Iris pigment epithelial cell (primary cell): ENCODE measurements at regions not wholly inside any gene's neighbourhood (a gene's known extent, or its start where the extent isn't known, plus 50 kb on each side); places are given as distances from the start of the nearest gene placed in this dataset.
"Not testable (repeated sequence)": the region's sequence is repeated elsewhere in the genome, so short reads cannot be mapped to it uniquely, and the experiment has no call there.

Source experiments
- DNase-seq: peaks from one replicate; pipeline ENCODE4 v3.0.0-alpha.2; 2011; ENCODE audit warnings: low read depth

- DNase-seq: no peak
Observed at GRCh38 chr2:7634409-7634808, 717.2 kb downstream of the RNF144A start.

DNA sequence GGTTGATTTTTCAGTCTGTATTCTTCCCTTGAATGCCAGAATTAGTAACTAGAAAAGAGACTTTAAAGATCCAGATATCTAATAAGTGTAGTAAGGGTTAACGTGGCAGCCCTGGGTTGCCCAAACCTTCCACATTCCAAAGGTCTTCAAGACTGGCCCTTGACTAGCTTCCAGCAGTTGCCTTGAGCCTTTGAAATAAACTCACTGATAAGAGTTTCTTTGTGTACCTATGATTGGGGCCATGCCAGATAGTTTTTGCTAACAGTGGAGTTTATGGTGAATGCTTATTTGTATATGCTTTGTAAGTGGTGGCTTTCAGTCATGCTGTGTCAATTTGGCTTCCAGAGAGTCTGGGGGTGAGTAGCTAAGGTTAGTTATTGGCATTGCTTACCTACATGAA is 722.3 kb downstream of the RNF144A start:
- no peak for DNase-seq

DNA sequence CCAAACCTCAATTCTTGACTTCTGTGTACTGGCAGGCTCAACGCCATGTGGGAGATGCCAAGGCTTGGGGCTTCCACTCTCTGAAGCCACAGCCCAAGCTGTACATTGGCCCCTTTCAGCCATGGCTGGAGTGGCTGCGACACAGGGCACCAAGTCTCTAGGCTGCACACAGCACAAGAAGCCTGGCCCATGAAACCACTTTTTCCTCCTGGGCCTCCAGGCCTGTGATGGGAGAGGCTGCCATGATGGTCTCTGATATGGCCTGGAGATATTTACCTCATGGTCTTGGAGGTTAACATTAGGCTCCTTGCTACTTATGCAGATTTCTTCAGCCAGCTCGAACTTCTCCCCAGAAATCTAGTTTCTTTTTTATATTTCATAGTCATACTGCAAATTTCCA is 724.1 kb downstream of the RNF144A start:
- not testable (repeated sequence) for DNase-seq

DNA sequence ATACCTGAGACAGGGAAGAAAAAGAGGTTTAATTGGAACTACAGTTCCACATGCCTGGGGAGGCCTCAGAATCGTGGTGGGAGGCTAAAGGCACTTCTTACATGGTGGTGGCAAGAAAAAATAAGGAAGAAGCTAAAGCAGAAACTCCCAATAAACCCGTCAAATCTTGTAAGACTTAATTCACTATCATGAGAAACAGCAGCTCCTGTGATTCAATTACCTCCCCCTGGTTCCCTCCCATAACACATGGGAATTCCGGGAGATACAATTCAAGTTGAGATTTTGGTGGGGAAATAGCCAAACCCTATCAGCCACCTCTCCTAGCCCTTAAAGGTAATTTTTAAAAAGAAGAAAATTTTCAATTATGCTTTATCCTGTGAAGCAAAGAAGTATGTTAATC is 728.8 kb downstream of the RNF144A start:
- DNase-seq: no peak

GRCh38 chr2:7646661-7647060 is 729.4 kb downstream of the RNF144A start:
- DNase-seq: no peak

DNA sequence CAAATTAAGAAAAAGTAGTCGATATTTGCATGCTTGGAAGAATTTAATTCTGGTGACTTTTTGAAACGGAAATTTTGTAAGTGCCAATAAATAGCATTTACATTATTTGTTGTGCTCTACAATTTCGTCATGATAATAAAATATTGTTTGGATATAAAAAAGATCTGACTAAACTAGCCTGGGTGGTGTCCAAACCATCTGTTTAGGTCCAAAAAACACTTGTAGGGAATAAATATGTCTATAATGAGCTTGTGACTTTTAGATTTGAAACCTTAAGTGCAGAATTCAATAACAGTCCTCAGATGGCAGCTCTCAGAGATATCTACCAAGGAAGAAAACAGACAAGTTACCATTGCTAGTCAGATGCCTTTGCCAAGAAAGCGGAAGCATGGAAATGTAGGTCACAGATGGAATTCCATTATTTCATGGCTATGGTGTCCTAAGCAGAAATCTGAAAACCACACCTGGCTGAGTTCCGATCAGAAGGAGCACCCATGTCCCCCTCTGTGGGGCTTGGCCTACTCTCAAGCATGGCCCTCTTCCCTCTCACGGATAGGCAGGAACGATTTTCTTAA is 731.1 kb downstream of the RNF144A start:
- no peak for DNase-seq

GRCh38 chr2:7649461-7650228 is 732.4 kb downstream of the RNF144A start:
- no peak for DNase-seq

DNA sequence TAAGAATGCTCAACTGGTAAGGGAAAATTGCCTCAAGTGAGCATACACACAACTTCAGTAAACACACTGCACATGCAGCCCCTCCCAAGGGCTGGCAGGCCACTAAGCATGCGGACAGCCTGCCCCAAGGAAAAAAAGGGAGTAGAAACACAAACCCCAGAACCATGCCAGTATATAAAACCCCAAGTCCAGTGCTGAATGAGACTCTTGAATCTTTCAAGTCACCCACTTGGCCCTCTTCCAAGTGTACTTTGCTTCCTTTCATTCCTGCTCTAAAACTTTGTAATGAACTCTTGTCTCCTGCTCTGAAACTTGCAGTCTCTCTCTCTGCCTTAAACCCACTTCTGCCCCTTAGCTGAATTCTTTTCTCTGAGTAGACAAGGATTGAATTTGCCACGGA is 736.4 kb downstream of the RNF144A start:
- no peak for DNase-seq

DNA sequence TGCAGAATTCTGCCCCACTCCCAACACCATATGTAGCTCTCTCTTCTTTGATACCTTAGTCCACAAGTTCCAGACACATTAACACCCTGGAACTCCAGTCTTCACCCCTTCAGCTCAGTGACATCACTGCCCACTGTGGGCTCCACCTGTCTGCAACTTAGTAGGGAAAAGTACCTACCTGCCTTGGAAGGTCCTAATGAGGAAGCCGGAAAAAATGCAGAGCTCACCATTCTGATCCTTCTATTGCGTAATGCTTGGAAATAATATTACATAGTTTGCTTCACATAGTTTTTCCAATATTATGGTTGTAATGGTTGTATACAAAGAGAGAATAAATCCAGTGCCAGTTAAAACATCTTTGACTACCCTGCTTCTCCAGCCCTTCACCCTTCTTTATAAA is 738.4 kb downstream of the RNF144A start:
- no peak for DNase-seq

GRCh38 chr2:7657526-7657925 is 740.3 kb downstream of the RNF144A start:
- DNase-seq: not testable (repeated sequence)

- DNase-seq: no peak
Observed at GRCh38 chr2:7658486-7658885, 741.3 kb downstream of the RNF144A start.

- no peak for DNase-seq
Observed at GRCh38 chr2:7660816-7661215, 743.6 kb downstream of the RNF144A start.

GRCh38 chr2:7661502-7661901 is 744.3 kb downstream of the RNF144A start:
- no peak for DNase-seq

DNA sequence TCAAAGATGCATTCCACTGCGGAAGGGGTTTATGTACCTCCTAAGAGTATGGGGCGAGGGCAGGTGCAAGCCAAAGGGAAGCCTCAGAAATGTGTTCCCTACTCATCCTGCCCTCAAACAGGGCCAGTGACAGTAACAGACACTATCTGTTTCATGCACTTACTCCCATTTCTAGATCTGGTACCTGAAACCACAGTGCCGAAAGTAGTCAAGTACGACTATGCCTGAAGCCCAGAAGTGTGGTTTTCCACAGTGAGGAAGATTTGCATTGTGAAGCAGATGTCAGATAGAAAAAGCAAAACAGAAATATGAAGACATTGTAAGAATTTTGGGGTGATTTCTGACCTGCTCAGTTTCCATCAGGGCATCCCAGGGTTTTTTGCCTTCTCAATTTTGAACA is 748.7 kb downstream of the RNF144A start:
- DNase-seq: no peak

GRCh38 chr2:7666596-7667259 is 749.5 kb downstream of the RNF144A start:
- DNase-seq: no peak

- DNase-seq: no peak
Observed at GRCh38 chr2:7667260-7667757, 750.1 kb downstream of the RNF144A start.

DNA sequence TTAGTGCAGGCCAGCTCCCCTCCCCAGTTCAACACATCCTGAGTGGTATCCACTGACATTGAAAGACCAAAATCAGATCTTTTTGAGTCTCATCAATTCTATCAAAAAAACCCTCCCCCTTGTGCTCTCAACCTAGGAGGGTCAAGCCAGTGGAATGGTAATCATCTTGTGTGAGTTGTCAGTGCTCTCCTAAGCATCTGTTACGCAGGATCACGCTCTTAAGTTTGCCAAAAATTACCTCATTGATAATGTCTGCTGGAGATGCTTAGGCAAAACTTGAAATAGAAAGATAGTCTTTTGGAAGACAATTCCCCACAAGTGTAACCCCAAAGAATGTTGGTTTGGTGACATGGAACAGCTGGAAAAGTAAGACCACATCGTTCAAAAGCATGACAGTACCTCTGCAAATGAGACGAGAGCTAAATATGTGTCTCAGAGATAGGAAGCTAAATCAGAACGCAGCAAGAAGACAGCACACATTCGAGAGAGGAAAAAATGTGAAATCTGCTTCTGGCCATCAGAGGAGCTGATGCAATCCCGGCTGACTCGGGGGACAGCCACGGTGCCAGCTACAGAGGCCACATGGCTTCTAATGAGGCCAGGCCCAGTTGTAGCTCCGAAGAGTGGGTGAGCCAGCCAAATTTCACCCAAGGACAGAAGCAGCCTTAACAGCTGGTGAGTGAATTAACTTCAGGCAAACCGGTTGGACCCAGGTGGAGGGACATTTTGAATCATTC is 753.9 kb downstream of the RNF144A start:
- no peak for DNase-seq

DNA sequence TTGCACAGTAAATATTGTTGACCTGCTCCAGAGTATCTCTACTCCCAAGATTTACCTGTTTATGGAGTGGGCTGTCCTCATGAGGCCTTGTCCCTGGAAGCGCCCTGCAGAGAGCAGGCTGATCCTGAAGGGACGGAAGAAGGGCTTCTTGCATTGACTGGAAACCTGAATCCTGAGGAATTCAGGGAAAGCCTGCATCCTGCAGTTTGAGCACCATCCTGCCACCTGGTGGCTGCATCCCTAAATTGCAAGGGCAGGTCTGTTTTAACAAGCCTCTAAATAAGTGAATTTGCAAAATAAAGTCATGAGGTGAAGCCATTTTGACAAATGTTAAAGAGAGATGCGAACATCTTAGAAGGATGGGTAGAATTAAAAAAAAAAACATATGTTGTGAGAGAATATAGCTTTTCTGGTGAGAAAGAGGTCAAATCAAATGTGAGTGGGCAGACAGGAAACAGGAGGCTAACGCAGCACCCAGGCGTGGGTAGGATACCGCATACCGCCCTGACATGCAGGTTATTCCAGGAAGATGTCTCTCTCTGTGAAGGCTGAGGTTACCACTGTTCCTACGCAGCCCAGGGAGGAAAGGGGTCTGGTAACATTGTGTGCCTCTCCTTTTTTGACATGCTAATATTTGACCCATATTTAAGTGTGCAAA is 754.9 kb downstream of the RNF144A start:
- peak; percentile 36 for DNase-seq

GRCh38 chr2:7672685-7673071 is 755.5 kb downstream of the RNF144A start:
- DNase-seq: no peak

- no peak for DNase-seq
Observed at GRCh38 chr2:7673101-7673500, 755.9 kb downstream of the RNF144A start.

GRCh38 chr2:7673853-7674252 is 756.6 kb downstream of the RNF144A start:
- no peak for DNase-seq

DNA sequence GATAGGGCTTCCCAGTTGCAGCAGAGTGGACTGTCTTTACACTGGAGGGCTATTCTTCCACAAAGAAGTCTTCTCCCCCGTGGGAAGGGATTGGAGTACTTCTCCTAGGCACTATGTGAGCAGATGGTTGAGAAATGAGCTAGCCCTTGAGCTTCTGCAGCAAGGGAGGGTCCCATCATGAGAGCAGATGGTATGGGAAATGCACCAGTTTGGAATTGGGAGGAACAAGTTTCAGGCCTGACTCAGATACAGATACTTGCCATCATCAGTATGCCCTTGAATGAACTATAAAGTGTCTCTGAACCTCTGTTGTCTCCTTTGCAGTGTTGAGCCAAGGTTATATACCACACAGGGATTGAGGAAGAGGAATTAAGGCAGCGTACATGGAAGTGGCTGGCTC is 757.4 kb downstream of the RNF144A start:
- no peak for DNase-seq
